CD4-positive, alpha-beta T cell treated with Interleukin-15 for 4 hours (primary cell): ENCODE measurements at regions not wholly inside any gene's neighbourhood (a gene's known extent, or its start where the extent isn't known, plus 50 kb on each side); places are given as distances from the start of the nearest gene placed in this dataset.

Experiments used
- DNase-seq: peaks from one replicate; pipeline ENCODE4 v3.0.0-alpha.2; 2020; ENCODE audit warnings: low spot score

- no peak for DNase-seq
Observed at GRCh38 chr5:4387290-4387689, 752.8 kb upstream of the ADAMTS16 start.

- DNase-seq: no peak
Observed at GRCh38 chr5:4395752-4396151, 744.4 kb upstream of the ADAMTS16 start.

DNA sequence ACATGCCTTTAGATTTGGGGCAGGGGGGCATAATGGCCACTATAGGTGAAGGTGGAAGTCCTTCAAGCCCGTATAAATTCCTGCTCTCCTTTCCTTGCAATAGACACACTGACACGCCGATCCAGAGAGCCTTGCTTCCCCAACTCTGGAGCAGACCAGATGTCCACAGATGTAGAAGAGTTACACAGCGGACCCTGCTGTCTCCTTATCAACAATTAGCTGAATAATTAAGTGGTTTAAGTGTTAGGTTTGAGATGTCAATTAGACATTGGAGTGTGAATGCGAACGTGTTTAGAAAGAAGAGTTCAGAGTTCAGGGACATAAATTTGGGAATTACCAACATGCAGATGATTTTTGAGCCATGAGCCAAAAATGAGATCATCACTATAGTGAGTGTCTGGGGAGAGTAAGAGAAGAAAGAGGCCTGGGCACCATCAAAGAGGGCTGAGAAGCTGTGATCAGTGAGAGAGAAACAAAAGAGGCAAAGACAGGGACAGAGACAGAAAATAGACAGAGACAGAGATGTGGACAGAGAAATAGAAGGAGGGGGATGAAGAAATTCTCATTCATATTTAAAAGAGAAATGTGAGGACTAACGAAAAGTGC lies 734.4 kb upstream of the ADAMTS16 start:
- DNase-seq: no peak

- DNase-seq: no peak
Observed at GRCh38 chr5:4410151-4410550, 730.0 kb upstream of the ADAMTS16 start.

DNA sequence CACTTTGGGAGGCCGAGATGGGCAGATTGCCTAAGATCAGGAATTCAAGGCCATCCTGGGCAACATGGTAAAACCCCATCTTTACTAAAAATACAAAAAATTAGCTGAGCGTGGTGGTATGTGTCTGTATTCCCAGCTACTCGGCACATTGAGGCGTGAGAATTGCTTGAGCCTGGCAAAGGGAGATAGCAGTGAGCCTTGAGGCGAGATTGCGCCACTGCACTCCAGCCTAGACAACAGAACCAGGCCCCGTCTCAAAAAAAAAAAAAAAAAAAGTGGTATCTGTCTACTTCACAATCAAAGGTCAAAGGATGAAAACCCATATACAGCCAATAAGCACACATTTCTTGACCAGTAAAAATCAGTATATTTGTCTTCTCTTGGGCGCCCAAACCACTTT lies 728.5 kb upstream of the ADAMTS16 start:
- no peak for DNase-seq

DNA sequence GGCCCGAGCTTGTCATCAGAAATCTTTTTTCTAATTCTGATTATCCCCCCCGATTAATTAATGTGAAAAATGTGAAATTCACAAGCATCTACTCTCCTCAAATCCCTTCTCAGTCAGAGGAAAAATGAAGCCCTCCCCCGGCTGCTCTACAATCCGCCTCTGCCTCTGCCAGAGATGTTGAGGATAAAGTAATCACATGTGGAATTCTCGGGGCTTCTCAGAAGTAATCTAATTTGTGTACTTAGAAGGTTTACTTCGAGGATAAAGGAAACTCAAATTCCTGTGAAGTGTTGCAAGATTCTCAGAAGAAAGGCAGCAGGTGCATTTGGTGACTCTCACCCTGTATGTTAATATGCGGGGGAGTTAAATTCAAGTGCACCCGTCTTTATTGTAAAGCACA lies 726.1 kb upstream of the ADAMTS16 start:
- no peak for DNase-seq

DNA sequence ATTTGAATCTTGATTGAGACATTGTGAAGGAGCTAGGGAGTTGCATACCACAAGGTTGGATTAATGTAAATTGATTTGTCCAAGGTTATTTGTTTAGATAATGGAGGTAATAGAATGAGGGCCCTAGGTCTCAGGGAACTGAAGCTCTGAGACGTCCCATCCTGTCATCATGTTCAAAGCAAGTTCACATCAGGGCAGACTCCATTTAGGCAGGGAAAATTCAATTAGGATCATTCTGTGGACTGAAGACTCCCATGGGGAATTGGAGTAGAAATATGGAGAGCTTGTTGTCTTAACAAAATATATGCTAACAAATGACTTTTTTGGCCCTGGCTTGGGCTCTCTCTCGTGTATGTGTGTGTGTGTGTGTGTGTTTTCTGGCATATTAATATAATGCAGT lies 722.0 kb upstream of the ADAMTS16 start:
- DNase-seq: no peak

DNA sequence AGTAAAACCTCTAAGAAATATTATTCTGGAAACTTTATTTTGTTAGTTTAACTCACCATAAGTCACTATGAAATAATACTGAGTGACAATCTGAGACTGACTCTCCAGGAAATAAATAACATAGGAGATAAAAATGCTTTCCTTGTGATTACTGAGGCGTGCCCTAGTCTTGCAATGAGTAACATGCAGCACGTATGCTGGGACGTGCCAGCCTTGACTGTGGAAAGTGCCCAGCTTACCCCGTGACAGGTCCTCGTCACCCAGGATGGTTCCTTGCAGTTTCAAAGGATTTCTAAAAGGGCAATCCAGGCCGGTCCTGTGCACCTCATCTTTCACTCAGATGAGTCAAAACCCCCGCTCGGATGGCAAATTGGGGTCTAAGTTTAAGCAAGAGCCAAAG lies 720.8 kb upstream of the ADAMTS16 start:
- DNase-seq: no peak

GRCh38 chr5:4420177-4420576 lies 720.0 kb upstream of the ADAMTS16 start:
- no peak for DNase-seq

- DNase-seq: no peak
Observed at GRCh38 chr5:4420681-4421080, 719.4 kb upstream of the ADAMTS16 start.

DNA sequence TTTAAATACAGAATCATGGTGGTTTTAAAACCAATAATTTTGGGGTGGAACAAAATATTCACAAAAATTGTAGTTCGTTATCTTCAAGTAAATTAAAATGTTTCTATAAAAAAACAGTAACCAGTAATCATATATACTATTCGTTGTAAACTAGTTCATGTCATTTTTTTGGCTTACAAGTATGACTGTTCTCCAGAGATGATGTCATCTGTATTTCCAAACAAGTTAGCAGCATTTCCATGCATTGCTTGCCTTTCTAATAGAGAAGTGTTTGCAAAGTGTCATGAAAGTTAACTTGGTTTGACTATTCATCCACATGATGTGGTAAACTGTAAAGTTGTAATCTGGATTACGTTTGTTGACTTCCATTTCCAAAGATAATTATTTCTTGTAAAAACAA lies 717.9 kb upstream of the ADAMTS16 start:
- no peak for DNase-seq

- DNase-seq: no peak
Observed at GRCh38 chr5:4424895-4425294, 715.2 kb upstream of the ADAMTS16 start.

- DNase-seq: no peak
Observed at GRCh38 chr5:4440536-4440935, 699.6 kb upstream of the ADAMTS16 start.

GRCh38 chr5:4442221-4442620 lies 697.9 kb upstream of the ADAMTS16 start:
- DNase-seq: no peak

DNA sequence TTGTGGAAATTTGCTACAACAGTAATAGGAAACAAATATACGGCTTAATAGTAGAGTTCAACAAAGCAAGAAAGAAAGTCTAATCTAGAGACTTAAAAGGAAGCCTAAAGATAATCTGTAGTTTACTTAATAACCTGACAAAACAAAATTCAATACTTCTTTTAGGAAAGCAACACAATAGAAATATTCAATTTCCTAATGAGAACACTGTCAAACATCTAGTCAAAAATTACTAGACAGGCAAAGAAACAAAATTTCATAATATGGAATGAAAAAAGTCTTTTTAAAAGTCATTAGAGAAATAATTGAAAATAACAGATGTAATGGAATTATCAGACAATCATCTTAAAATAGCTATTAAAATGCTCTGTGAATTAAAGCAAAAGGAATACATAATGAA lies 692.5 kb upstream of the ADAMTS16 start:
- DNase-seq: no peak

GRCh38 chr5:4453655-4454054 lies 686.5 kb upstream of the ADAMTS16 start:
- no peak for DNase-seq

GRCh38 chr5:4479426-4479825 lies 660.7 kb upstream of the ADAMTS16 start:
- DNase-seq: no peak

DNA sequence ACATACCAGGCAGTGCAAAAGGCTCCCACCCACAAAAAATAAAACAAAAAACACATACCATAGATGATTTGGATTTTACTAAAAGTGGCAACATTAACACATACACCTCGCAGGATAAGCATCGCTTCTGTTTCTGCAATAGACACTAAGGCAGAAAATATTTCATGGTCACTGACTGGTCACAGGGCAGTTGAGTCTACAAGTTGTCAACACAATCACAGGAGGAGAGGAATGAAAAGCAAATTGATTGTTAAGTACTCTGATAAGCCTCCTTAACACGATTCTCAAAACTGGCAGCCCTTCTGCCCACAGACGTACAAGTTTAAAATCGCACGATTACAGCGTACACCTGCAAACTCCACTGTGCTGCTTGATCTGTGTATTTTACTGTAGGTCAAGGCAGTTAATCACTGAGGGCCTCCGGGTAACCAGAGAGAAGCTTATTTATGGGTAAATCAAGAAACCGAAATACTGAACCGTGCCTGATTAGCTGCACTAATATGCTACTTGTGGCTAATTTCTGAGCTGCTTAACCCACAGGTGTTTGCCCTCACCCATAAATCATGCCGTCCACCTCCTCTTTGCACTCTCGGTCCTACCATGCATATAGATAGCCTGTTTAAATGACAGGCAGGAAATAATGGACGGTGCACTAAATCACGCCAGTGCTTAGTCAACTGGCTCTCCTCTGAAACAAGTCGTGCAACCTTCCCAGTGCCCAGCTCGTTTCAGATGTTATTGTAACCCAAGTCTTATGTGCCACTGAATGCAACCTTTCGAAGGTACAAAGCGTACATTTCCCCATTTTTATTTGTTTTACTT lies 659.4 kb upstream of the ADAMTS16 start:
- no peak for DNase-seq

DNA sequence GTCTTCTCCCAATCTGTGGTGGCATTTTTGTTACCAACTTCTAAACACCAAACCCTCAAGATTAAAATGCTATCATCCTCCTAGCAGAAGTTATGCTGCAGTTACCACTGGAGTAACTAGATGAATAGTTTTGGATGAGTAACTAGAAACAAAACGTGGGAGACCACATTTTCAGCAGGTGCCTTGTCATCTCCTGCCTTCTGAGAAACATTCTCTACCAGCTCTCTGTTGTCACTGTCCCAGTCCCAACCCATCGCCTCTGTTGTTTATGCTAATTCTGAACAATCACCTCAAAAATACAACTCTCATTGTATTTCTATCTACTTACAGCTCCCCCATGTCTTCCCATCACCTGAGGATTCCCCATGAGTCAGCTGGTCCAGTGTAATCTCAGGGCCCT lies 652.5 kb upstream of the ADAMTS16 start:
- no peak for DNase-seq

DNA sequence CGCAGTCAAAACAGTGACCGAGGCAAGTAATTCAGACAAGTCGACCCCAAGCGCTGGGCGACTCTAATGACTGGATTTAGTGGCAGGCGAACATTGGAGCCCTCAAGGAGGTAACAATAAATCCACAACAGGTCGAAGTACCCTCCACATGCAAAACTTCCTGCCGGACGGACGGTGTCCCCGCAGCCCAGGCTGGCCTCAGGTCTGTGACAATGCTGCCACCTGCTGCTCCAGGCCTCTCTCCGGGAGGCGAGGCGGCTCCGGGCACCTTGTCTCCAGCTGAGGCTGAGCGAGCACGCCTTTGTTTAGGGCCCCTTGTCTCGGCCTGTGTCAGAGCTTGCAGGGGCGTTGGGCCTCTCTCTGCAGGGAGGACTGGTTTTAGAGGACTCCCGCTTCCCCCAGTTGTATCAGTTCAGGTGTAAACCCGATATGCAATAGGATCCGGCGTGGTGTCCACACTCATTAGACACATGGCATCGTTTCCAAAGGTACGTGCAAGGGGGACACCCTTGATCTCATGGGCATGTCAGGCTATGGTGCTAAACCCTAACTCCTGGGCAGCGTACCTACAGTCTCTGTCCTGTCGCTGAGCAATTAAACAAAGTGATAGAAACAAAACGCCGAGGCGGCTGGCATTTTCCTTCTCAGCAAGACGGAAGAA lies 628.0 kb upstream of the ADAMTS16 start:
- no peak for DNase-seq

GRCh38 chr5:4513381-4513780 lies 626.7 kb upstream of the ADAMTS16 start:
- DNase-seq: no peak

- no peak for DNase-seq
Observed at GRCh38 chr5:4514067-4514648, 626.0 kb upstream of the ADAMTS16 start.
